Neutrophil (primary cell): ENCODE measurements at regions not wholly inside any gene's neighbourhood (a gene's known extent, or its start where the extent isn't known, plus 50 kb on each side); places are given as distances from the start of the nearest gene placed in this dataset.

ENCODE experiments used
- H3K27ac ChIP-seq: fragments of 200-600 bp; sonication (generic); 2 replicates; pipeline ENCODE4 v1.5.1; 2016; ENCODE audit warnings: mild to moderate bottlenecking, moderate library complexity
- H3K27me3 ChIP-seq: fragments of 200-600 bp; sonication (generic); 2 replicates; pipeline ENCODE4 v1.6.0; 2016; ENCODE audit warnings: mild to moderate bottlenecking
- H3K36me3 ChIP-seq: fragments of 200-600 bp; sonication (generic); 2 replicates; pipeline ENCODE4 v1.5.1; 2017
- H3K4me1 ChIP-seq, 2 experiments: fragments of 200-600 bp in 1 of 2; sonication (generic) in 1 of 2; 1 replicate in 1 of 2; 2 replicates in 1 of 2; pipeline versions ENCODE4 v1.5.1 to v1.6.1; 2013 to 2016; ENCODE audit warnings: low read depth in 1 of 2, low read length in 1 of 2, mild to moderate bottlenecking in 1 of 2, moderate library complexity in 1 of 2; ENCODE audit not compliant: control insufficient read depth in 1 of 2, insufficient read depth in 1 of 2
- H3K4me3 ChIP-seq, 2 experiments: fragments of 200-600 bp in 1 of 2; sonication (generic) in 1 of 2; 1 replicate in 1 of 2; 2 replicates in 1 of 2; pipeline ENCODE4 v1.5.1; 2013 to 2016; ENCODE audit warnings: low read depth in 1 of 2, low read length in 1 of 2, mild to moderate bottlenecking in 1 of 2, moderate library complexity in 1 of 2
- H3K9me3 ChIP-seq: fragments of 200-600 bp; sonication (generic); 2 replicates; pipeline ENCODE4 v1.5.1; 2016
- TF ChIP-seq, protein P1 (sequence below): fragments of 200-600 bp; sonication (generic); IDR thresholded peaks from 2 replicates; pipeline ENCODE4 v1.5.1; 2016; ENCODE audit warnings: antibody characterized with exemption

DNA sequence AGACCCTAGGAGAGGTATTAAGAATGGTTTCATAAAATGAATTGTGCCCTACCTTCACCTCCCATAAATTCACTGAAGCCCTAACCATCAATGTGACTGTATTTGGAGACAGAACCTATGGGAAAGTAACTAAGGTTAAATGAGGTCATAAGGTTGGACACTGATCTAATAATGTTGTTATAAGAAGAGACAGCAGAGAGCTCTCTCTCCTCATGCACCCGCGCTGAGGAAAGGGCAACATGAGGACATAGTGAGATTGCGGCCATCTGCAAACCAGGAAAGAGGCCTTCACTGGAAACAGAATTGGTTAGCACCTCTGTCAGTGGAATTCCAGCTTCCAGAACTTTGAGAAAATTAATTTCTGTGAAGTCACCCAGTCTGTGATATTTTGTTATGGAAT is 1396.1 kb upstream of the MIR17HG start:
- Histone ChIP-seq H3K4me3 (no peak overlapping the region), H3K4me1 (no peaks in the 10 kb centered on the region)
- TF ChIP-seq, protein P1, sequence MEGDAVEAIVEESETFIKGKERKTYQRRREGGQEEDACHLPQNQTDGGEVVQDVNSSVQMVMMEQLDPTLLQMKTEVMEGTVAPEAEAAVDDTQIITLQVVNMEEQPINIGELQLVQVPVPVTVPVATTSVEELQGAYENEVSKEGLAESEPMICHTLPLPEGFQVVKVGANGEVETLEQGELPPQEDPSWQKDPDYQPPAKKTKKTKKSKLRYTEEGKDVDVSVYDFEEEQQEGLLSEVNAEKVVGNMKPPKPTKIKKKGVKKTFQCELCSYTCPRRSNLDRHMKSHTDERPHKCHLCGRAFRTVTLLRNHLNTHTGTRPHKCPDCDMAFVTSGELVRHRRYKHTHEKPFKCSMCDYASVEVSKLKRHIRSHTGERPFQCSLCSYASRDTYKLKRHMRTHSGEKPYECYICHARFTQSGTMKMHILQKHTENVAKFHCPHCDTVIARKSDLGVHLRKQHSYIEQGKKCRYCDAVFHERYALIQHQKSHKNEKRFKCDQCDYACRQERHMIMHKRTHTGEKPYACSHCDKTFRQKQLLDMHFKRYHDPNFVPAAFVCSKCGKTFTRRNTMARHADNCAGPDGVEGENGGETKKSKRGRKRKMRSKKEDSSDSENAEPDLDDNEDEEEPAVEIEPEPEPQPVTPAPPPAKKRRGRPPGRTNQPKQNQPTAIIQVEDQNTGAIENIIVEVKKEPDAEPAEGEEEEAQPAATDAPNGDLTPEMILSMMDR = no peak

DNA sequence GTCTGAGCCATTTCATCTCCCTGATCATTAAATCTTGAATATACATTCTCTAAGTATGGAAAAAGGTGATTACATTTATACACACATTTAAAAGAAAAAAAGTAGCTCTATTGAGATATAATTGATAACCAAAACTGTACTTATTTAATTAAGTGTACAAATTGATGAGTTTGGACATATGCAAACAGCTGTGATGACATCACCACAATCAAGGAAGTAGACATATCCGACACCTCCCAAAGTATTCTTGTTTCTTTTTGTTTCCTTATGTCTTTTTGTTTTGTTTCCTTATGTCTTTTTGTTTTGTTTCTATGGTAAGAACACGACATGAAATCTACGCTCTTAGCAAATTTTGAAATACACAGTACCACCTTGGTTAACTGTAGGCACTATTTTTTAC is 1393.9 kb upstream of the MIR17HG start:
- Histone ChIP-seq H3K36me3 (no peaks in the 10 kb centered on the region), H3K4me3 (no peak overlapping the region), H3K27ac (no peak overlapping the region), H3K4me1 (no peaks in the 10 kb centered on the region), H3K9me3 (no peaks in the 10 kb centered on the region), H3K27me3 (no peaks in the 10 kb centered on the region)
- TF ChIP-seq, protein P1 = no peak

More for the DNA sequence above, 1396.1 kb upstream of the MIR17HG start:
- H3K36me3 ChIP-seq = no peaks in the 10 kb centered on the region
- no peaks in the 10 kb centered on the region for H3K9me3 ChIP-seq
- H3K27ac ChIP-seq = no peak overlapping the region
- no peaks in the 10 kb centered on the region for H3K27me3 ChIP-seq

DNA sequence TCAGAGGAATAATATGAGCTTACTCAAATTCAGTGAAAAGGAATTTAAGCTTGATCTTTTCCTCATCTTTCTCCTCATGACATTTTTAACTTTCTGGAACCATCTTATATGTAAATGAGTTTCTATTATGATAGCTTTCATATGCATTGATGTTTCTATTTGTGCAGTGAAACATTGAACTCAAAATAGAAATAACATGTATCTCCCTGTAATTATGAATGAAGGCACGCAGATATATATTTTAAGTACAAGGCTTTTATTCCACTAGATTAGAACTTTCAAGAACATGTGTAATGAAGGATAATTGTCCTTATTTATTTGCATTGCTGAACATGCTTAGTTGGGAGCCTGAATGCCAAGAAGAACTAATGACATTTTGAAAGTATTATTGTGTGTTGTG is 1391.7 kb upstream of the MIR17HG start:
- H3K36me3 ChIP-seq = no peaks in the 10 kb centered on the region
- no peak overlapping the region for H3K27ac ChIP-seq
- H3K4me3 ChIP-seq = no peak overlapping the region
- H3K9me3 ChIP-seq = no peaks in the 10 kb centered on the region
- no peaks in the 10 kb centered on the region for H3K27me3 ChIP-seq
- no peaks in the 10 kb centered on the region for H3K4me1 ChIP-seq
- TF ChIP-seq, protein P1 = no peak

DNA sequence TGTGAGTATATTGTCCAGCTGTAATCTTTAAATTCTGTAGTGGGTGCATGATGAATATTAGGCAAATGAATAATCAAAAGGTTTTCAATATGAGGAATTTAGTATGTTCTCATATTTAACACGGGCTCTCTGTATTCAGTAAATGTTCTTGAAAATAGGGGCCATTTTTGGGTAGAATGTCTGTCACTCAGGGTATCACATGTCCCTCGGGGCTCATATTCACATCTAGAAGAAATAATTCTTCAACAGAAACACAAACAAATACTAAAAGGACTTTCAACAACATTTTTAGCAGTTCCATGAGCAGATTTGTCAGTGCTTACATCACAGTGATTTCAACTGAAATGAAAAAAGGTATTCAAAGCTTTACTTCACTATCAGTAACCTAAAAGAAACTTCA is 1388.4 kb upstream of the MIR17HG start:
- Histone ChIP-seq H3K27me3 (no peaks in the 10 kb centered on the region), H3K4me1 (no peaks in the 10 kb centered on the region), H3K36me3 (no peaks in the 10 kb centered on the region), H3K4me3 (no peak overlapping the region), H3K27ac (no peak overlapping the region), H3K9me3 (no peaks in the 10 kb centered on the region)
- TF ChIP-seq, protein P1 = no peak

DNA sequence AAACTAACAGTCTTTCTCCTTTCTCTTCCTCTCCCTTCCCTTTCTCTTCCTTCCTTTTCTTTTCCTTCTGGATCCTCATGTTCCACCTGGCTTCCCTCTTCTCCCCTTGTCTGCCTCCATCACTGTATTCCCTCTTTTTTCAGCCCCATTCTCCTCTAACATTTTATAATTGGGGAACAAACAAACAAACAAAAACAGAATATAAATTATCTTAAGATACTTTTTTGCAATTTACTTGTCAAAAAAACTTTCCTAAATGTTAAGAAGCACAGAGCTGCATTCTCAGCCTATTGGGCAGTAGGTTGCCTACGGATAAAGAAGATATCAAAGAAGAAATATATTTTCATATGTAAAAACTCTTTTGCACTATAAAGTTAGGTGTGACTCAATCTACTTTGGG is 1382.2 kb upstream of the MIR17HG start:
- Histone ChIP-seq H3K9me3 (no peaks in the 10 kb centered on the region), H3K4me3 (no peak overlapping the region), H3K27ac (no peak overlapping the region), H3K4me1 (no peaks in the 10 kb centered on the region), H3K36me3 (no peaks in the 10 kb centered on the region), H3K27me3 (no peaks in the 10 kb centered on the region)
- TF ChIP-seq, protein P1 = no peak

DNA sequence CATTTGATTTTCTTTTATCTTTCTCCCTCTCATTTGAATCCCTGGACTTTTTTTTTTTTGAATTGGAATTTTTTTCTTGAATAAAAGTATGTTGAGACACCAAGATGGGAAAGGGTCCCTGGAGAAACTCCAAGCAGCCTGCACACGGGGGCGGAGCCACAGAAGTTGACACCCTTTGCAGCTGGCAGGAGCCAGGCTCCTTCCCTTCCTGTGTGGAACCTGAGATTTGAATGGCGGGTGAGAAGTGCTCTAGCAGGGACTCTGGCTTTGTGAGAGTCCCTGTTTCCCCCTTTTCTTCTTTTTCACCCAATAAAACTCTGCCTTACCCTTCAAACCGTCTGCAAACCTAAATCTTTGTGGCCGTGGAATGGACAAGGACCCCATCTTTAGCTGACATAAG is 1381.0 kb upstream of the MIR17HG start:
- Histone ChIP-seq H3K27me3 (no peaks in the 10 kb centered on the region), H3K36me3 (no peaks in the 10 kb centered on the region), H3K4me3 (no peak overlapping the region), H3K27ac (no peak overlapping the region), H3K9me3 (no peaks in the 10 kb centered on the region), H3K4me1 (no peaks in the 10 kb centered on the region)
- TF ChIP-seq, protein P1 = no peak
